Heart left ventricle (tissue), 16 donors: ENCODE measurements at regions not wholly inside any gene's neighbourhood (a gene's known extent, or its start where the extent isn't known, plus 50 kb on each side); places are given as distances from the start of the nearest gene placed in this dataset.

Source experiments
- ATAC-seq, 4 donors: fragments of 200-7000 bp; cut with Tn5 transposase; one replicate each; pipeline ENCODE4 v1.9.1; 2020 to 2022; ENCODE audit warnings: moderate library complexity in 4 of 4, mild to moderate bottlenecking in 3 of 4, moderate number of reproducible peaks in 1 of 4
- DNase-seq, 5 donors: peaks; one replicate each; pipeline ENCODE4 v3.0.0-alpha.2; 2020
- H3K27ac ChIP-seq, 12 donors: fragments of 200-600 bp; sonication (generic) in 4 of 12; one replicate each; pipeline versions ENCODE4 v1.5.0 to v1.8.0; 2016 to 2022; ENCODE audit warnings: mild to moderate bottlenecking in 2 of 12
- H3K27me3 ChIP-seq, 9 donors: fragments of 200-600 bp; sonication (generic) in 2 of 9; one replicate each; pipeline versions ENCODE4 v1.5.1 to v1.8.0; 2016 to 2022; ENCODE audit warnings: mild to moderate bottlenecking in 3 of 9
- H3K36me3 ChIP-seq, 9 donors: fragments of 200-600 bp; sonication (generic) in 2 of 9; one replicate each; pipeline versions ENCODE4 v1.5.0 to v1.8.0; 2018 to 2022; ENCODE audit warnings: mild to moderate bottlenecking in 2 of 9
- H3K4me1 ChIP-seq, 12 donors: fragments of 200-600 bp; sonication (generic) in 4 of 12; one replicate each; pipeline versions ENCODE4 v1.5.0 to v1.8.0; 2016 to 2022; ENCODE audit warnings: mild to moderate bottlenecking in 3 of 12
- H3K4me3 ChIP-seq, 12 donors: fragments of 200-600 bp; sonication (generic) in 4 of 12; one replicate each; pipeline versions ENCODE4 v1.5.0 to v1.8.0; 2017 to 2022; ENCODE audit warnings: mild to moderate bottlenecking in 9 of 12, moderate library complexity in 4 of 12
- H3K9me3 ChIP-seq, 12 donors: fragments of 200-600 bp; sonication (generic) in 4 of 12; one replicate each; pipeline versions ENCODE4 v1.5.0 to v1.8.0; 2016 to 2022; ENCODE audit warnings: mild to moderate bottlenecking in 1 of 12
- CTCF ChIP-seq, 12 donors: fragments of 200-600 bp; sonication (generic) in 4 of 12; IDR thresholded peaks; one replicate each; pipeline versions ENCODE4 v1.5.0 to v1.8.0; 2018 to 2022; ENCODE audit warnings: antibody characterized with exemption in 12 of 12, mild to moderate bottlenecking in 5 of 12
- POLR2A ChIP-seq, 2 donors: fragments of 450-650 bp; IDR thresholded peaks; one replicate each; pipeline ENCODE4 v1.6.1; 2017; ENCODE audit warnings: antibody characterized with exemption in 2 of 2, mild to moderate bottlenecking in 2 of 2, moderate library complexity in 2 of 2
- WGBS, 4 donors: extraction: QIAGEN DNeasy Blood & Tissue Kit in 2 of 4; methylation state at CpG; one replicate each; pipeline versions ENCODE4 v1.1.5 to v1.1.7; 2013 to 2018; 5-methylcytosine and 5-hydroxymethylcytosine counted together
- intact Hi-C, 10 donors: fragments of 100-400 bp; cut with DNase I; formaldehyde crosslinking; loops; one replicate each; pipeline versions ENCODE4 v1.11.1 to v1.14.2; 2022
- donor health status: ischemic (EF 13 %, LVEDD 7.1; RV severe dilation, severe dysfunction).
- donor health status: healthy with polysubstance abuse.
- donor health status: DM: no; HTN: yes; CAD: no.
- donor health status: DM: no; HTN: no; CAD: no.
- donor health status: ischemic (EF 25% LVEDD 6.9; RV normal size, moderate dysfunction).
- donor health status: ischemic (EF 25% LVEDD 5.7; RV mildly dilated, moderate dysfunction).
- donor health status: healthy.
- donor health status: DM: yes; HTN: yes; CAD: no.
- donor health status: ischemic (EF 35%, LVEDD 5.7; RV mildly dilated, moderate dysfunction).
- donor health status: nonischemic (EF 11% LVEDD 7.7; RV severe dilation, severe dysfunction).
- donor health status: DM: yes; HTN: yes; CAD: no.
- donor health status: PGD.
- donor health status: ischemic (EF 29% LVEDD 5.4; RV normal size, mild dysfunction).
- donor health status: nonischemic (EF 23%, LVEDD 6.1; RV moderate dilation, normal function).

GRCh38 chr5:60312098-60312497 lies 387.9 kb downstream of the DEPDC1B start:
- 78 to 89% (median 84%) methylated on average over 2 of the region's 2 CpGs for WGBS, 4 donors
- no peak overlapping the region for H3K27ac ChIP-seq
- no peaks in the 10 kb centered on the region for H3K27me3 ChIP-seq
- no peak for ATAC-seq
- no peak overlapping the region for H3K4me3 ChIP-seq
- no peaks in the 10 kb centered on the region for H3K36me3 ChIP-seq
- intact Hi-C loops, result no loop called here
- DNase-seq, result no peak
- TF ChIP-seq CTCF (IDR thresholded peaks at IDR 0.05) (no peak), POLR2A (IDR thresholded peaks at IDR 0.05) (no peak)
- no peaks in the 10 kb centered on the region for H3K4me1 ChIP-seq
- peaks cover 0 to 8% (median 1%) of the 10 kb centered on the region in 12 donors for H3K9me3 ChIP-seq

GRCh38 chr5:60299944-60300343 lies 400.0 kb downstream of the DEPDC1B start:
- H3K27me3 ChIP-seq, result no peaks in the 10 kb centered on the region
- H3K27ac ChIP-seq, result no peak overlapping the region
- TF ChIP-seq CTCF (IDR thresholded peaks at IDR 0.05) (no peak), POLR2A (IDR thresholded peaks at IDR 0.05) (no peak)
- H3K4me1 ChIP-seq, result no peaks in the 10 kb centered on the region
- H3K4me3 ChIP-seq, result no peak overlapping the region
- H3K36me3 ChIP-seq, result no peaks in the 10 kb centered on the region
- WGBS, 4 donors, result 61 to 76% (median 67%) methylated on average over 2 of the region's 2 CpGs
- H3K9me3 ChIP-seq, result peaks cover 0 to 18% (median 1%) of the 10 kb centered on the region in 12 donors
- intact Hi-C loops, result loop anchor here in 8 of 10 donors (5.0 to 10.0 kb wide), 4 partner anchors 282 to 355 kb away; no protein-coding TSS in a partner anchor
- ATAC-seq (no peak), DNase-seq (no peak)

GRCh38 chr5:60297658-60298057 lies 402.3 kb downstream of the DEPDC1B start:
- Histone ChIP-seq H3K36me3 (no peaks in the 10 kb centered on the region), H3K4me3 (no peak overlapping the region), H3K4me1 (no peaks in the 10 kb centered on the region), H3K9me3 (peaks cover 0 to 18% (median 1%) of the 10 kb centered on the region in 12 donors), H3K27me3 (no peaks in the 10 kb centered on the region), H3K27ac (no peak overlapping the region)
- no peak for DNase-seq
- WGBS, 4 donors, result 81 to 91% (median 83%) methylated on average over 1 of the region's 1 CpG
- no peak for TF ChIP-seq POLR2A (IDR thresholded peaks at IDR 0.05)
- TF ChIP-seq CTCF (IDR thresholded peaks at IDR 0.05), result no peak
- ATAC-seq, result no peak
- intact Hi-C loops, result loop anchor here in 8 of 10 donors (5.0 to 10.0 kb wide), 4 partner anchors 285 to 357 kb away; no protein-coding TSS in a partner anchor

GRCh38 chr5:60295423-60295822 lies 401.9 kb upstream of the PDE4D start:
- H3K27ac ChIP-seq, result no peak overlapping the region
- no peaks in the 10 kb centered on the region for H3K4me1 ChIP-seq
- TF ChIP-seq POLR2A (IDR thresholded peaks at IDR 0.05) (no peak), CTCF (IDR thresholded peaks at IDR 0.05) (peak in 11 of 12 donors; percentile 16 to 54 (median 34))
- 0 to 5% (median 1%) methylated on average over 2 of the region's 2 CpGs for WGBS, 4 donors
- peaks cover 0 to 12% (median 0%) of the 10 kb centered on the region in 12 donors for H3K9me3 ChIP-seq
- DNase-seq (peak in 1 of 5 donors; percentile 8), ATAC-seq (no peak)
- no peak overlapping the region for H3K4me3 ChIP-seq
- intact Hi-C loops, result loop anchor here in 9 of 10 donors (2.0 to 10.0 kb wide), 5 partner anchors 287 to 359 kb away; no protein-coding TSS in a partner anchor
- no peaks in the 10 kb centered on the region for H3K36me3 ChIP-seq
- no peaks in the 10 kb centered on the region for H3K27me3 ChIP-seq
